DMS 273 (cell line): ENCODE measurements at regions not wholly inside any gene's neighbourhood (a gene's known extent, or its start where the extent isn't known, plus 50 kb on each side); places are given as distances from the start of the nearest gene placed in this dataset.
"Not testable (repeated sequence)": the region's sequence is repeated elsewhere in the genome, so short reads cannot be mapped to it uniquely, and the experiment has no call there.

ENCODE experiments used
- DNase-seq: peaks from one replicate; lab custom pipeline; 2025; ENCODE audit not compliant: unreplicated experiment; lab: John Stamatoyannopoulos, UW

- no peak for DNase-seq
Observed at GRCh38 chr15:25067725-25068309, 113.0 kb downstream of the SNRPN start.

GRCh38 chr15:25068696-25069095, 113.9 kb downstream of the SNRPN start:
- DNase-seq, result no peak

DNA sequence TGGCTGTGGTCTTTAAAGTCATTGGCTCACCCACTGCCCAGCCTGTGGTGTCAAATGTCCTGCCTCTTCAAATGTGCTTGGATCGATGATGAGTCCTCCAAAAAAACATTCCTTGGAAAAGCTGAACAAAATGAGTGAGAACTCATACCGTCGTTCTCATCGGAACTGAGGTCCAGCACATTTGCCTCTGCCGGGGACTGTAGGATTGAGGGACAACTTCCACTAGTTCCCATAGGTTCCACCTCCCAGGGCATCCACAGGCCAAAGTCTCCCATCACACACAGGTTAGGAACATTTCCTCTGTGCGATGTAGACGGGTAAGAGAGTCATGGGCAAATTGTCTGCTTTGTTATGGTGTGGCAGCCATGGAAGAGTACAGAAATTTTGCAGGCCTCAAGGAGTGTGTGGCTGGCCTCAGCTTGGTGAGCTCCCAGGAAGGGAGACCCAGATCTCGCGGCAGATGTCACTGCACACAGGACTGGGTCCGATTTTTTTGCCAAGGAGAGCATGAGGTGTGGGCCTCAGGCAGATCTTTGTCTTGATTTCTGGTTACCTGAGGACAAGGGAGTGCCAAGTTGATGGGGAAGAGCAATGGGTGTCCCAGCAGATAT, 115.7 kb downstream of the SNRPN start:
- DNase-seq, result no peak

- no peak for DNase-seq
Observed at GRCh38 chr15:25072857-25073476, 118.2 kb downstream of the SNRPN start.

DNA sequence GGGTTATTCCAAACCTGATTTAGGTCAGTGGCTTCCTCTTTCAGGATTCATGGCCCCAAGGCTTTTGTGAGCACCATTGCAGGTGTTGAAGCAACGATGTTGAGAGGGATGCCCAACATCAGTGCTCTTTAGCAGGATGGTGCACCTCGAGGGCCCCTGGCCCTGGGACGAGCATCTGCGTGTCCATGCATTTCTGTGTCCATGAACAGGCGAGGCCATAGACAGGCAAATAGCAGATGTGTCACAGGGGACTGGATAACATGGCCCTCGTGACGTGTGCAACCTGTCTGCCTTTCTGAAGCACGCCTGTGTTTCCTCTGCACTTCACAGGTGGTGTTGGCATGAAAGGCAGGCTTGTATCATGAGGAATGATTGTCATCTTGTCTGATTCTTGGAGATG, 132.3 kb downstream of the SNRPN start:
- no peak for DNase-seq

DNA sequence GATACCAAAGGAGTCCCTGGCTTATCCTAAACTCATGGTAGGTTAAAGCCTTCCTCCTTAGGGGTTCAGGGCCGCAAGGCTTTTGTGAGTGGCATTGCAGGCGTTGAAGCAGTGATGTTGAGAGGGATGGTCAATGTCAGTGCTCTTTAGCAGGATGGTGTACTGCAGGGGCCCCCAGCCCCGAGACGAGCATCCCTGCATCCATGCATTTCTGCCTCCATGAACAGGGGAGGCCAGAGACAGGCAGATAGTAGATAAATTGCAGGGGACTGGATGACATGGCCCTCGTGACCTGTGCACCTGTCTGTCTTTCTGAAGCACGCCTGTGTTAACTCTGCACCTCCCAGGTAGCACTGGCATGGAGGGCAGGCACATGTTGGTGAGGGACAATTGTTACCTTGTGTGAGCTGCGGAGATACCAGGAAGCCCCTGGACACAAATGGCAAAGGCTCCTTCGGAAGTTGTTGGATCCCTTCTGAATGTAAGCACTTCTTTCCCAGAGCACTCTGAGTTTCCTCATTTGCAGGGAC, 133.5 kb downstream of the SNRPN start:
- no peak for DNase-seq

- no peak for DNase-seq
Observed at GRCh38 chr15:25089577-25089976, 134.8 kb downstream of the SNRPN start.

- DNase-seq, result no peak
Observed at GRCh38 chr15:25090073-25090733, 135.4 kb downstream of the SNRPN start.

DNA sequence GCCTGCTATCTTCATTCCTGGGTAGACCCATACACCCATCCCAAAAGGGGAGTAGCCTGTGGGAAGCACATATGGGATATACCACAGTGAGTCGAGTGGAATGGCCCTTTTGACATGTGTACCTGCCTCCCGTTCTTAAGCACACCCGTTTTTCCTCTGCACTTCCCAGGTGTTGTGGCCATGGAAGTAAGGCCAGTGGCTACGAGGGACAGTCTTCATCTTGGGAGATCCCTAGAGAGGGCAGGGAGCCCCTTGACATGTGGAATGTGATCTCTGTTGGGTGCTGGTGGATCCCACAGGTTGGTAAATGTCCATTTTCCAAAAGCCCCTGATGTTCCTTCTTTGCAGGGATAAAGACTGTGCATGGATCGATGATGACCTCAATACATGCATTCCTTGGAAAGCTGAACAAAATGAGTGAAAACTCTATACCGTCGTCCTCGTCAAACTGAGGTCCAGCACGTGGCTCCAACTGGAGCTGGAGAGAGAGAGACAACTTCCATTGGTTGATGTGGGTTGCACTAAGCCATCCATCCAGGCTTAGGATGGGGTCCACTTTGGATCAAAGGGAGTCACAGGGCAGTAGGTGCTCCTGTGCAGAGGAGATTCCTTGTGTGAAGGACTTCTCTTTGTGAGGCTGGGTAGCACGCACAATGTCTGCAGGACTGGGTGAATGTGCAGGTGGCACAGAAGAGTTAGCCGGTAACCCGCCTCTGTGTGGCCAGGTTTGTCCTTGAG, 136.8 kb downstream of the SNRPN start:
- DNase-seq, result no peak

DNA sequence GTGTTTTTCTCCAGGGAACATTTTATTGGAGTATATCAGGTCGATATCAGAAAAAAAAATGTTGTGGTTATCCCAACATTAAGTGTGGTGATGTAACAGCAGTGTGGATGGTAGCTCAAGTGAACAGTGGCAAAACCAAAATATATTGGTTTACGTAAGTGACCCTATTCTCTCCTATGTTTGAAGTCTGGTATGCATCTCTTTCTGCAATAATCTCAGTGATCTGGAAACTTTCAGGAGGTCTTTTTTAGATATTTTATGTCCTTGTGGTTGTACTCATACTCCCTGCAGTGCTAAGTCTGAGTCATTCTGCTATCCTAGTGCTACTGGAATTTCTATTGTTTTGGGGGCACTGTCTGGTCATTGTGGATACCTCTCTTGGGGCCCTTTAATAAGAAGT, 137.9 kb downstream of the SNRPN start:
- DNase-seq, result no peak

DNA sequence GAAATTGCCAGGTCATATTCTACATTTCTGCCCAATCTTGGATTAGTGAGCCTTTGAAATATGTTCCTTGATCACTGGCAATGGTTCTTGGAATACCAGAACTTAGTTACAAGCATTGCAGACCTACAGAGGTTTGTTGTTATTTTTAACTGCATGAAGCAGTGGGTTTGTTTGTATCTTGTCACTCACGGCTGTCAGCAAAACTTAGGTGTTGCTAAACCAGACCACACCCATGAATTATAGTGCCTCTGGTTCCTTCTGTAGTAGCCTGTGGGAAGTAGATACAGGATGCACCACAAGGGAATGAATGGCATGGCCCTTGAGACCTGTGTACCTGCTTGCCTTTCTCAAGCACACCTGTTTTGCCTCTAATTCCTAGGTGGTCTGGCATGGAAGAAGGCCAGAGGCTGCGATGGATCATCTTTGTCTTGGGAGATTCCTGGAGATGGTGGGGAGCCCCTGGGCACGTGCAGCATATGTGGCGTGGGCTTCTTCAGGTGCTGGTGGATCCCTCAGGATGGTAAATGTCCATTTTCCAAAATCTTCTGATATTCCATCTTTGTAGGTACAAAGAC, 138.8 kb downstream of the SNRPN start:
- DNase-seq, result no peak

GRCh38 chr15:25094066-25094465, 139.3 kb downstream of the SNRPN start:
- DNase-seq, result no peak

GRCh38 chr15:25094519-25094918, 139.7 kb downstream of the SNRPN start:
- no peak for DNase-seq

GRCh38 chr15:25095179-25095578, 140.4 kb downstream of the SNRPN start:
- DNase-seq, result no peak

DNA sequence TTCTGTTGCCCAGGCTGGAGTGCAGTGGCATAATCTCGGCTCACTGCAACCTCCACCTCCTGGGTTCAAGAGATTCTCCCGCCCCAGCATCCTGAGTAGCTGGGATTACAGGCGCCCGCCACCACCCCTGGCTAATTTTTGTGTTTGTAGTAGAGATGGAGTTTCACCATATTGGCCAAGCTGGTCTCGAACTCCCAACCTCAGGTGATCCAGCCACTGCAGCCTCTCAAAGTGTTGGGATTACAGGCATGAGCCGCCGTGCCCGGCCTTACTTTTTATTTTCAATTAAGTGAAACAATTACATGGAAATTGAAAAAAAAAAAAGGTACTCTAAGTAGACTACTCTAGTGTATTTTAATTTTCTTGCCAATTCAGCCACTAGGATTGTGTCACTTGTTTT, 145.2 kb downstream of the SNRPN start:
- DNase-seq, result not testable (repeated sequence)

GRCh38 chr15:25106209-25106608, 151.4 kb downstream of the SNRPN start:
- no peak for DNase-seq

- DNase-seq, result no peak
Observed at GRCh38 chr15:25133804-25134203, 179.0 kb downstream of the SNRPN start.

DNA sequence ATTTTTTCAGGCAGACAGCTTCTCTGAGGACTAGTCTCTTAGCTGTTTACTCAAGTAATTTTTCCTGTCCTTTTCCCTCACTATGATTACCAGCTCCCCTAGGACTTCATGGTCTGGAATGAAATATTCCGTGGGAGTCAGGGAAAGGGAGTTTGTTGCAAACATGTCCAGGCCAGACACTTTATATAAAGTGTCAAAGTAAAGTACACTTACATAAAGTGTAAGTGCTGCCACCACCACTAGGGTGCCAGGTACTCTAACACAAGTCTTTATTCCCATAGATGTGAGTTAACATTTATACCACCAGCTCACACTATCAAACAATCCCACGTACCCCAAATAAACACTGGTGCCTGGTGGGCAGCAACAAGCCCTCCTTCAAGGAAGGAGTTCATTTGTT, 179.8 kb downstream of the SNRPN start:
- DNase-seq, result no peak

DNA sequence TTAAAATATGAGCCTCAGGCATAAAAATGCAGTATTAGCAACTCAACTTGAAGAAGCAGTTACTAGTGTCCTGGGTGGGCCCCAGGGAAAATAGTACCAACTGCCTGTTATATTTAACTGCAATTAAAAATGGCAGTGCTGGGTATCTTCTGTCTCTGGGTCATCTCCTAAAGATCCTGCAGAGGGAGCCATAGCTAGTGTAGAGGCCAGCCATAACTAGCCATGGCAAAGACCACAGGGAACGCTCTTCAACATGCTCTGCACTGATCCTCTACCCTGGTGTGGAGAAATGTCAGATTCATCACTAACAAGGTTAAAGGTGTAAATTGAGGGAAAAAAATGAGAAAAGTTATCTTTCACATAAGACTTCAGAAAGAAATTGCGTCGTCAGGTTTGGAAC, 181.3 kb downstream of the SNRPN start:
- peak; percentile 33 for DNase-seq

DNA sequence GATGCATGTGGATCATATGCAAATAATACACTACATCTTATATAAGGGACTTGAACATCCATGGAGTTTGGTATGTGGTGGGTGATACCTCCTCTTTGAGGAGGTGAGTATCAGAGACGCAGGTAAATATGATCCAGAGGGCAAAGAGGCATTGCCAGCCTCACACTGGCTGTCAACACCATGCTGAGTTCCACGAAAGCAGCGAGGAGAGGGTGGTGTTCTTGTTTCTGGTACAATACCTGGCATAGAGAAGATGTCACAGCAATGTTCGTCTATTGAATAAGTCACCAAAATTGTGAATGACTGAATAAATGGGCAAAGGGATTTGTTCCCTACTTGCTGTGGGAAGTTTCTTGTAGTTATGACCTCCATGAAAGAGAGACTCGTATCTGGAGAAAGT, 182.2 kb downstream of the SNRPN start:
- no peak for DNase-seq

DNA sequence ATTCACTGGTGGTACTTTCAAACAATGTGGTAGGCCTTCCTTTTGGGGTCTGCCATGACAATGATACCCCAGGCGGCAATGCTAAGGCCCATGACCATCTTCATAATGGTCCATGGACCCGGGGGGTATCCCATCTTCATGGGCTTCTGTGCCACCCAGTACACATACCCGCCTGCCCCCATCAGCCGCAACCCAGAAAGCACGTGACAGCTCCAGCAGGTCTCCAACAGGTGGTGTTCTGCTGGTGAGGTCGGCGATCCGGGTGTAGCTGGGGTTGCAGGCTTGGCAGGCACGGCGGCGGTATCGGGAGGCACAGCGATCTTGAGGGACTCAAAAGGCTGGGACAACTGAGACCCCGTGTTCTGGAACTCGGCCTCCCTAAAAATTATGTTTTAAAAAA, 214.5 kb downstream of the SNRPN start:
- no peak for DNase-seq
